H9 (cell line): ENCODE measurements at regions not wholly inside any gene's neighbourhood (a gene's known extent, or its start where the extent isn't known, plus 50 kb on each side); places are given as distances from the start of the nearest gene placed in this dataset.

Experiments
- DNase-seq: peaks from one replicate; pipeline ENCODE4 v3.0.0-alpha.2; 2017
- H2AFZ ChIP-seq: one replicate; pipeline ENCODE4 v1.6.1; 2013; ENCODE audit warnings: mild to moderate bottlenecking, low read length, control low read depth, moderate library complexity
- H2AK5ac ChIP-seq: 2 replicates; pipeline ENCODE4 v1.6.1; 2013; ENCODE audit warnings: low read length, control low read depth, mixed read lengths; ENCODE audit not compliant: insufficient read length
- H2BK120ac ChIP-seq: one replicate; pipeline ENCODE4 v1.6.1; 2013; ENCODE audit warnings: low read depth, mild to moderate bottlenecking, low read length, control low read depth, inconsistent platforms; ENCODE audit not compliant: poor library complexity, severe bottlenecking
- H2BK12ac ChIP-seq: 2 replicates; pipeline ENCODE4 v1.6.1; 2013; ENCODE audit warnings: low read length, control low read depth, mixed read lengths, low read depth; ENCODE audit not compliant: insufficient read length
- H2BK15ac ChIP-seq: 2 replicates; pipeline ENCODE4 v1.6.1; 2013; ENCODE audit warnings: low read depth, low read length, control low read depth
- H2BK20ac ChIP-seq: one replicate; pipeline ENCODE4 v1.6.1; 2013; ENCODE audit warnings: low read depth, mild to moderate bottlenecking, low read length, control low read depth, inconsistent platforms; ENCODE audit not compliant: poor library complexity, severe bottlenecking
- H2BK5ac ChIP-seq: 2 replicates; pipeline ENCODE4 v1.6.1; 2013; ENCODE audit warnings: low read length, control low read depth, mixed read lengths; ENCODE audit not compliant: insufficient read length
- H3K14ac ChIP-seq: 2 replicates; pipeline ENCODE4 v1.6.1; 2013; ENCODE audit warnings: low read length, control low read depth; ENCODE audit not compliant: insufficient read depth
- H3K18ac ChIP-seq: 2 replicates; pipeline ENCODE4 v1.6.1; 2013; ENCODE audit warnings: low read depth, mild to moderate bottlenecking, mixed read lengths, low read length, control low read depth; ENCODE audit not compliant: insufficient read length
- H3K23ac ChIP-seq: 2 replicates; pipeline ENCODE4 v1.6.1; 2013; ENCODE audit warnings: low read length, control low read depth, mixed read lengths, low read depth; ENCODE audit not compliant: insufficient read length
- H3K23me2 ChIP-seq: 2 replicates; pipeline ENCODE4 v1.6.1; 2013; ENCODE audit warnings: low read depth, mild to moderate bottlenecking, mixed read lengths, low read length, control low read depth; ENCODE audit not compliant: insufficient read length, poor library complexity, severe bottlenecking
- H3K27ac ChIP-seq: 2 replicates; pipeline ENCODE4 v1.5.1; 2013; ENCODE audit warnings: low read length, control low read depth, mixed read lengths, low read depth; ENCODE audit not compliant: insufficient read length
- H3K27me3 ChIP-seq: 2 replicates; pipeline ENCODE4 v1.6.1; 2013; ENCODE audit warnings: low read length, control low read depth, inconsistent platforms; ENCODE audit not compliant: insufficient read depth
- H3K4ac ChIP-seq: 2 replicates; pipeline ENCODE4 v1.6.1; 2013; ENCODE audit warnings: low read depth, mild to moderate bottlenecking, control low read depth, inconsistent platforms, low read length, moderate library complexity
- H3K4me1 ChIP-seq: 2 replicates; pipeline ENCODE4 v1.6.1; 2013; ENCODE audit warnings: low read length, control low read depth, inconsistent platforms; ENCODE audit not compliant: insufficient read depth
- H3K4me2 ChIP-seq: 2 replicates; pipeline ENCODE4 v1.6.1; 2013; ENCODE audit warnings: low read length, control low read depth, mixed read lengths; ENCODE audit not compliant: insufficient read length, insufficient read depth
- H3K56ac ChIP-seq: 2 replicates; pipeline ENCODE4 v1.6.1; 2013; ENCODE audit warnings: low read depth, mild to moderate bottlenecking, mixed read lengths, low read length, control low read depth; ENCODE audit not compliant: insufficient read length
- H3K79me1 ChIP-seq: 2 replicates; pipeline ENCODE4 v1.6.1; 2013; ENCODE audit warnings: low read depth, mild to moderate bottlenecking, moderate library complexity, low read length, control low read depth, inconsistent platforms; ENCODE audit not compliant: insufficient read depth, poor library complexity, severe bottlenecking
- H3K79me2 ChIP-seq: 2 replicates; pipeline ENCODE4 v1.6.1; 2013; ENCODE audit warnings: low read length, control low read depth, inconsistent platforms; ENCODE audit not compliant: insufficient read depth
- H3K9ac ChIP-seq: 2 replicates; pipeline ENCODE4 v1.6.1; 2013; ENCODE audit warnings: low read length, control low read depth, mixed read lengths; ENCODE audit not compliant: insufficient read length; ENCODE audit errors: extremely low read depth
- H3K9me3 ChIP-seq: one replicate; pipeline ENCODE4 v1.6.1; 2013; ENCODE audit warnings: low read depth, low read length, inconsistent platforms; ENCODE audit not compliant: control insufficient read depth
- H3T11ph ChIP-seq: one replicate; pipeline ENCODE4 v1.6.1; 2013; ENCODE audit warnings: mild to moderate bottlenecking, low read length, control low read depth, inconsistent platforms
- H4K20me1 ChIP-seq: one replicate; pipeline ENCODE4 v1.6.1; 2013; ENCODE audit not compliant: control insufficient read depth, insufficient read length, insufficient read depth
- H4K5ac ChIP-seq: 2 replicates; pipeline ENCODE4 v1.6.1; 2013; ENCODE audit warnings: low read depth, mild to moderate bottlenecking, mixed read lengths, low read length, control low read depth; ENCODE audit not compliant: insufficient read length
- H4K8ac ChIP-seq: replicated peaks from 2 replicates; pipeline ENCODE4 v1.6.1; 2013; ENCODE audit warnings: low read length, control low read depth, mixed read lengths, low read depth; ENCODE audit not compliant: insufficient read length
- H4K91ac ChIP-seq: 2 replicates; pipeline ENCODE4 v1.6.1; 2013; ENCODE audit warnings: low read depth, mild to moderate bottlenecking, moderate library complexity, mixed read lengths, low read length, control low read depth; ENCODE audit not compliant: insufficient read length
- H3K27ac Mint-ChIP-seq, 3 experiments: 2 replicates in 2 of 3; 3 replicates in 1 of 3; pipeline ENCODE4 v1.8.0; 2020 to 2021; ENCODE audit warnings: mixed read lengths in 3 of 3, mild to moderate bottlenecking in 1 of 3, moderate library complexity in 1 of 3
- H3K27me3 Mint-ChIP-seq: 2 replicates; pipeline ENCODE4 v1.8.0; 2021; ENCODE audit warnings: low read depth, mild to moderate bottlenecking, moderate library complexity, mixed read lengths
- H3K36me3 Mint-ChIP-seq, 3 experiments: 2 replicates in 2 of 3; 3 replicates in 1 of 3; pipeline ENCODE4 v1.8.0; 2020 to 2021; ENCODE audit warnings: low read depth in 3 of 3, mixed read lengths in 3 of 3; ENCODE audit not compliant: insufficient read depth in 1 of 3
- H3K4me1 Mint-ChIP-seq, 2 experiments: 2 replicates each; pipeline ENCODE4 v1.8.0; 2020; ENCODE audit warnings: mixed read lengths in 2 of 2
- H3K4me3 Mint-ChIP-seq, 2 experiments: 2 replicates in 1 of 2; 3 replicates in 1 of 2; pipeline ENCODE4 v1.8.0; 2020 to 2021; ENCODE audit warnings: mild to moderate bottlenecking in 2 of 2, mixed read lengths in 2 of 2, moderate library complexity in 1 of 2
- H3K9me3 Mint-ChIP-seq, 2 experiments: 2 replicates in 1 of 2; 3 replicates in 1 of 2; pipeline ENCODE4 v1.8.0; 2020; ENCODE audit warnings: mild to moderate bottlenecking in 2 of 2, mixed read lengths in 2 of 2, moderate library complexity in 1 of 2
- WGBS: extraction: QIAGEN DNeasy Blood & Tissue Kit; methylation state at CpG from one replicate; pipeline ENCODE4 v1.1.7; 2013; ENCODE audit warnings: missing lambda C conversion rate, low lambda C conversion rate, mixed read lengths; ENCODE audit not compliant: insufficient read length; ENCODE audit errors: extremely low coverage; 5-methylcytosine and 5-hydroxymethylcytosine counted together
- TF ChIP-seq, protein P1 (sequence below): fragments of 200-600 bp; sonication (generic); conservative IDR thresholded peaks from 3 replicates; pipeline ENCODE4 v1.8.0; 2021; ENCODE audit warnings: antibody characterized with exemption, mild to moderate bottlenecking

DNA sequence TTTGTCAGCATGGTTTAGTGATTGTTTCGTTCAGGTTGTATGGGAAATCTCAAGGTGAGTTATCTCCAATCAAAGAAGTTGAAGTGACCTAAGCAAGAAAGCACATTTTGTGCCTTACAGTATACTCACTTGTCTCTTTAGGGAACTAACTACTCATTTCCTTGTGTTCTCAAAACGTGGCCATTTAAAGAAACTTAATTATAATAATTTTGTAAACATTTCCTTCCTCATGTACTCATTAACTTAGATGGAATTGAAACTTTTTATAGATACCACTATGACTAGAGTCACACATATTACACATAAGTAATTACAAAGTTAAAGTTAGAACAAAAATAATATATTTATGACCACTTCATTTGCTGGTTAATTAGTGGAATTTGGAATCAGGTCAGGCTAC is 552.6 kb downstream of the MRPL39 start:
- no peak for DNase-seq
- H3K56ac ChIP-seq, result no peak overlapping the region
- Mint-ChIP-seq H3K27ac (no peak overlapping the region), H3K4me1 (no peaks in the 10 kb centered on the region), H3K9me3 (peaks cover 51 to 61% of the 10 kb centered on the region in 2 experiments), H3K27me3 (no peaks in the 10 kb centered on the region), H3K4me3 (no peak overlapping the region), H3K36me3 (no peaks in the 10 kb centered on the region)
- H3K14ac ChIP-seq, result no peak overlapping the region
- H3K4me2 ChIP-seq, result no peak overlapping the region
- H3K18ac ChIP-seq, result no peak overlapping the region
- no peak overlapping the region for H3K23ac ChIP-seq
- no peak overlapping the region for H2AK5ac ChIP-seq
- no peaks in the 10 kb centered on the region for H3K27me3 ChIP-seq
- no peaks in the 10 kb centered on the region for H3K4me1 ChIP-seq
- no peak overlapping the region for H3K4ac ChIP-seq
- no peak overlapping the region for H3K9ac ChIP-seq
- H2BK20ac ChIP-seq, result no peak overlapping the region
- no peak overlapping the region for H2BK12ac ChIP-seq
- no peak overlapping the region for H3T11ph ChIP-seq
- TF ChIP-seq, protein P1, sequence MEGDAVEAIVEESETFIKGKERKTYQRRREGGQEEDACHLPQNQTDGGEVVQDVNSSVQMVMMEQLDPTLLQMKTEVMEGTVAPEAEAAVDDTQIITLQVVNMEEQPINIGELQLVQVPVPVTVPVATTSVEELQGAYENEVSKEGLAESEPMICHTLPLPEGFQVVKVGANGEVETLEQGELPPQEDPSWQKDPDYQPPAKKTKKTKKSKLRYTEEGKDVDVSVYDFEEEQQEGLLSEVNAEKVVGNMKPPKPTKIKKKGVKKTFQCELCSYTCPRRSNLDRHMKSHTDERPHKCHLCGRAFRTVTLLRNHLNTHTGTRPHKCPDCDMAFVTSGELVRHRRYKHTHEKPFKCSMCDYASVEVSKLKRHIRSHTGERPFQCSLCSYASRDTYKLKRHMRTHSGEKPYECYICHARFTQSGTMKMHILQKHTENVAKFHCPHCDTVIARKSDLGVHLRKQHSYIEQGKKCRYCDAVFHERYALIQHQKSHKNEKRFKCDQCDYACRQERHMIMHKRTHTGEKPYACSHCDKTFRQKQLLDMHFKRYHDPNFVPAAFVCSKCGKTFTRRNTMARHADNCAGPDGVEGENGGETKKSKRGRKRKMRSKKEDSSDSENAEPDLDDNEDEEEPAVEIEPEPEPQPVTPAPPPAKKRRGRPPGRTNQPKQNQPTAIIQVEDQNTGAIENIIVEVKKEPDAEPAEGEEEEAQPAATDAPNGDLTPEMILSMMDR, result no peak
- no peak overlapping the region for H2BK120ac ChIP-seq
- no peak overlapping the region for H4K91ac ChIP-seq
- no peaks in the 10 kb centered on the region for H3K9me3 ChIP-seq
- no peak overlapping the region for H4K5ac ChIP-seq
- H3K23me2 ChIP-seq, result no peaks in the 10 kb centered on the region
- H3K79me1 ChIP-seq, result no peaks in the 10 kb centered on the region
- H4K20me1 ChIP-seq, result no peaks in the 10 kb centered on the region
- no peak overlapping the region for H3K27ac ChIP-seq
- H3K79me2 ChIP-seq, result no peaks in the 10 kb centered on the region
- H2AFZ ChIP-seq, result no peak overlapping the region
- H2BK5ac ChIP-seq, result no peak overlapping the region
- WGBS, result no CpG with 5 or more reads among the region's 2 CpGs
- H2BK15ac ChIP-seq, result no peak overlapping the region
- H4K8ac ChIP-seq, result no peak overlapping the region
